Osteoblast (primary cell): ENCODE measurements at regions not wholly inside any gene's neighbourhood (a gene's known extent, or its start where the extent isn't known, plus 50 kb on each side); places are given as distances from the start of the nearest gene placed in this dataset.
A peak's percentile ranks its signal among the peaks of the same experiment; 100 is the strongest.

ENCODE experiments used
- DNase-seq: peaks from one replicate; pipeline ENCODE4 v3.0.0; 2011; ENCODE audit warnings: low spot score, mixed read lengths; ENCODE audit not compliant: insufficient read length; ENCODE audit errors: missing footprints
- H2AFZ ChIP-seq: 2 replicates; pipeline ENCODE4 v1.6.0; 2011; ENCODE audit warnings: mild to moderate bottlenecking, low read length
- H3K27ac ChIP-seq: 2 replicates; pipeline ENCODE4 v1.5.1; 2011; ENCODE audit warnings: mild to moderate bottlenecking, low read depth, low read length, moderate library complexity
- H3K27me3 ChIP-seq: 2 replicates; pipeline ENCODE4 v1.6.0; 2012; ENCODE audit warnings: mild to moderate bottlenecking, control low read depth, inconsistent platforms, low read length, moderate library complexity; ENCODE audit not compliant: insufficient read depth
- H3K36me3 ChIP-seq: 2 replicates; pipeline ENCODE4 v1.5.1; 2011; ENCODE audit warnings: mild to moderate bottlenecking, low read length, control low read depth, moderate library complexity; ENCODE audit not compliant: insufficient read depth
- H3K4me1 ChIP-seq: 2 replicates; pipeline ENCODE4 v1.5.1; 2011; ENCODE audit warnings: mild to moderate bottlenecking, low read length, control low read depth, moderate library complexity; ENCODE audit not compliant: insufficient read depth
- H3K4me2 ChIP-seq: 2 replicates; pipeline ENCODE4 v1.6.0; 2011; ENCODE audit warnings: mild to moderate bottlenecking, low read length; ENCODE audit not compliant: insufficient read depth
- H3K4me3 ChIP-seq: fragments of 200-600 bp; sonication (generic); 3 replicates; pipeline ENCODE4 v1.5.1; 2012; ENCODE audit warnings: mild to moderate bottlenecking, low read length, inconsistent platforms; ENCODE audit not compliant: insufficient read depth
- H3K79me2 ChIP-seq: 2 replicates; pipeline ENCODE4 v1.6.0; 2012; ENCODE audit warnings: mild to moderate bottlenecking, low read length, control low read depth, inconsistent platforms; ENCODE audit not compliant: insufficient read depth
- H3K9me3 ChIP-seq: 2 replicates; pipeline ENCODE4 v1.5.1; 2011; ENCODE audit warnings: low read depth, low read length, control low read depth
- H4K20me1 ChIP-seq: 2 replicates; pipeline ENCODE4 v1.6.0; 2012; ENCODE audit warnings: mild to moderate bottlenecking, low read length, control low read depth; ENCODE audit not compliant: insufficient read depth
- CTCF ChIP-seq: IDR thresholded peaks from 2 replicates; pipeline ENCODE4 v1.5.1; 2011; ENCODE audit warnings: mild to moderate bottlenecking, low read depth, low read length, moderate library complexity; ENCODE audit errors: extremely low read depth

- no peak overlapping the region for H2AFZ ChIP-seq
- DNase-seq, result no peak
- H3K27me3 ChIP-seq, result no peaks in the 10 kb centered on the region
- H3K4me1 ChIP-seq, result peaks cover 38% of the 10 kb centered on the region
- no peaks in the 10 kb centered on the region for H3K79me2 ChIP-seq
- H3K27ac ChIP-seq, result peak overlapping the region; percentile 99
- peak overlapping the region; percentile 0 for H3K4me2 ChIP-seq
- TF ChIP-seq CTCF, result no peak
- peaks cover 2% of the 10 kb centered on the region for H3K9me3 ChIP-seq
- no peak overlapping the region for H3K4me3 ChIP-seq
- H3K36me3 ChIP-seq, result no peaks in the 10 kb centered on the region
- no peaks in the 10 kb centered on the region for H4K20me1 ChIP-seq
These were observed 315.3 kb downstream of the CYP26B1 start for GRCh38 chr2:71832388-71832787.

GRCh38 chr2:71831193-71831577 lies 316.5 kb downstream of the CYP26B1 start:
- Histone ChIP-seq H3K36me3 (no peaks in the 10 kb centered on the region), H3K4me3 (peak overlapping the region; percentile 15), H3K4me2 (peak overlapping the region; percentile 68), H3K27ac (peak overlapping the region; percentile 99), H3K27me3 (no peaks in the 10 kb centered on the region), H4K20me1 (no peaks in the 10 kb centered on the region), H3K4me1 (peaks cover 38% of the 10 kb centered on the region), H3K9me3 (peaks cover 2% of the 10 kb centered on the region), H3K79me2 (no peaks in the 10 kb centered on the region), H2AFZ (peak overlapping the region; percentile 75)
- no peak for TF ChIP-seq CTCF
- peak; percentile 86 for DNase-seq

GRCh38 chr2:71830497-71831192 lies 317.0 kb downstream of the CYP26B1 start:
- H3K79me2 ChIP-seq, result no peaks in the 10 kb centered on the region
- H3K27me3 ChIP-seq, result no peaks in the 10 kb centered on the region
- no peak for DNase-seq
- peak overlapping the region; percentile 68 for H3K4me2 ChIP-seq
- peaks cover 38% of the 10 kb centered on the region for H3K4me1 ChIP-seq
- H3K27ac ChIP-seq, result peak overlapping the region; percentile 99
- H2AFZ ChIP-seq, result peak overlapping the region; percentile 75
- no peaks in the 10 kb centered on the region for H3K36me3 ChIP-seq
- TF ChIP-seq CTCF, result no peak
- peak overlapping the region; percentile 15 for H3K4me3 ChIP-seq
- no peaks in the 10 kb centered on the region for H4K20me1 ChIP-seq
- H3K9me3 ChIP-seq, result peaks cover 2% of the 10 kb centered on the region

- no peak overlapping the region for H3K4me3 ChIP-seq
- DNase-seq, result no peak
- H3K9me3 ChIP-seq, result peaks cover 2% of the 10 kb centered on the region
- no peaks in the 10 kb centered on the region for H3K27me3 ChIP-seq
- H4K20me1 ChIP-seq, result no peaks in the 10 kb centered on the region
- H2AFZ ChIP-seq, result no peak overlapping the region
- TF ChIP-seq CTCF, result no peak
- no peaks in the 10 kb centered on the region for H3K36me3 ChIP-seq
- peaks cover 32% of the 10 kb centered on the region for H3K4me1 ChIP-seq
- H3K4me2 ChIP-seq, result no peak overlapping the region
- no peaks in the 10 kb centered on the region for H3K79me2 ChIP-seq
- no peak overlapping the region for H3K27ac ChIP-seq
These were observed 318.7 kb downstream of the CYP26B1 start for GRCh38 chr2:71829008-71829407.
